ENCODE measurements at regions not wholly inside any gene's neighbourhood (a gene's known extent, or its start where the extent isn't known, plus 50 kb on each side); places are given as distances from the start of the nearest gene placed in this dataset.

DNA sequence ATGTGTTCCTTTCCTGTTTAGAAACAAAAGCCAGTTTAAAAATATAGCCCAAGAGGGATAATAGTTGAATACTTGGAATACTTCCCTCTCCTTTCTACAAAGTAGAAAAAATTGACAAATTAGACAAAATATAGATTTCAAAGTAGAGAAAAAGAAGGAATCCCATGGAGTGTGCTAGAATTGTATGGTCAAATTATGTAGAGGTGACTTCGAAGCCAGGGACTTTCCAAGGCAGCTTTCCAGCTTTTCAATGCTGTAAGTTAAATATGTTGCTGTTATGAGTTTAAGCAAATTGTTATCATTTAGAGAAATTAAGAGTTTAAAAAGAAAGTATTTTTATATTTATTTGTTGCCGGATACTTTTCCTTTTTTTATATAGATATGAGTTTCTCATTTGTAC lies 415.5 kb upstream of the OPRM1 start:
- DNase-seq (ENCODE audit: extremely low read depth in 1 of 4, low spot score in 3 of 4): no peak
- in situ Hi-C loops (cut with MboI): no loop called here
- ChIA-PET CTCF (ENCODE audit: low intra/inter-chr PET ratio) (no interaction called here), POLR2A (no interaction called here)
- no peaks in the 10 kb centered on the region for H3K27me3 ChIP-seq (ENCODE audit: control insufficient read depth in 2 of 2, insufficient read depth in 2 of 2, low read length in 2 of 2)
- no peaks in the 10 kb centered on the region for H4K20me1 ChIP-seq (replicated peaks; ENCODE audit: control insufficient read depth, insufficient read depth, low read length)
- H3K9me1 ChIP-seq (ENCODE audit: control insufficient read depth, insufficient read depth, low read length): no peaks in the 10 kb centered on the region
- H3K9me3 ChIP-seq (replicated peaks; ENCODE audit: control insufficient read depth, insufficient read depth, low read depth, low read length): no peaks in the 10 kb centered on the region
- no peak overlapping the region for H3K9ac ChIP-seq (ENCODE audit: insufficient read depth in 1 of 2, low read depth in 2 of 2, low read length in 2 of 2)
- WGBS (ENCODE audit: insufficient coverage, low coverage, missing lambda C conversion rate): 3% methylated on average over 2 of the region's 2 CpGs
- no peak overlapping the region for H3K4me2 ChIP-seq (ENCODE audit: insufficient read depth, low read length)
- H3K4me1 ChIP-seq (replicated peaks in 1 of 2; ENCODE audit: control insufficient read depth in 2 of 2, insufficient read depth in 2 of 2, low read length in 2 of 2): no peaks in the 10 kb centered on the region
- no peak overlapping the region for H3K4me3 ChIP-seq
- TF ChIP-seq POLR2AphosphoS5 (IDR thresholded peaks at IDR 0.05; ENCODE audit: control insufficient read depth, insufficient read depth, low read depth, low read length) (no peak), RCOR1 (IDR thresholded peaks at IDR 0.05; ENCODE audit: borderline replicate concordance in 1 of 2, low read depth in 2 of 2, low read length in 2 of 2) (no peak), ZBTB12 (CRISPR knock-in tag; IDR thresholded peaks at IDR 0.05) (no peak), IFI16 (CRISPR knock-in tag; IDR thresholded peaks at IDR 0.05) (no peak), BRF2 (IDR thresholded peaks at IDR 0.05; ENCODE audit: borderline replicate concordance, insufficient read depth, insufficient read length) (no peak), FOXP4 (CRISPR knock-in tag; IDR thresholded peaks at IDR 0.05; ENCODE audit: borderline replicate concordance) (no peak), CBFB (CRISPR knock-in tag; IDR thresholded peaks at IDR 0.05) (no peak)
- intact Hi-C loops (cut with micrococcal nuclease): no loop called here
- H3K36me3 ChIP-seq (ENCODE audit: control insufficient read depth, insufficient read depth, low read length): no peaks in the 10 kb centered on the region
- no peak for ATAC-seq
- H3K79me2 ChIP-seq (ENCODE audit: control insufficient read depth, insufficient read depth, low read length): no peaks in the 10 kb centered on the region
- FAIRE-seq: no peak
- H2AFZ ChIP-seq (ENCODE audit: low read depth, low read length): no peak overlapping the region
- no peak overlapping the region for H3K27ac ChIP-seq (ENCODE audit: extremely low read depth, low read depth, low read length)
- no TSS peak for BruUV-seq (replicated peaks)
